ENCODE measurements at regions not wholly inside any gene's neighbourhood (a gene's known extent, or its start where the extent isn't known, plus 50 kb on each side); places are given as distances from the start of the nearest gene placed in this dataset.

GRCh38 chr9:18362901-18363685 is 110.9 kb upstream of the ADAMTSL1 start:
- DNase-seq, result no peak
- intact Hi-C loops (cut with DNase I), result no loop called here

GRCh38 chr9:18365651-18366050 is 108.3 kb upstream of the ADAMTSL1 start:
- no peak for DNase-seq
- intact Hi-C loops (cut with DNase I), result no loop called here

- no peak for DNase-seq
- intact Hi-C loops (cut with DNase I), result no loop called here
These were observed 107.8 kb upstream of the ADAMTSL1 start for GRCh38 chr9:18366184-18366583.

GRCh38 chr9:18368206-18368605 is 105.7 kb upstream of the ADAMTSL1 start:
- intact Hi-C loops (cut with DNase I), result no loop called here
- DNase-seq, result no peak

GRCh38 chr9:18371141-18371540 is 102.8 kb upstream of the ADAMTSL1 start:
- DNase-seq, result no peak
- intact Hi-C loops (cut with DNase I), result no loop called here

- DNase-seq, result no peak
- intact Hi-C loops (cut with DNase I), result no loop called here
These were observed 102.3 kb upstream of the ADAMTSL1 start for GRCh38 chr9:18371621-18372020.

- DNase-seq, result no peak
- intact Hi-C loops (cut with DNase I), result no loop called here
These were observed 94.7 kb upstream of the ADAMTSL1 start for GRCh38 chr9:18379073-18379811.

- DNase-seq, result no peak
- intact Hi-C loops (cut with DNase I), result no loop called here
These were observed 91.7 kb upstream of the ADAMTSL1 start for GRCh38 chr9:18382243-18382642.

- intact Hi-C loops (cut with DNase I), result no loop called here
- no peak for DNase-seq
These were observed 89.9 kb upstream of the ADAMTSL1 start for GRCh38 chr9:18384066-18384465.

GRCh38 chr9:18385696-18386490 is 88.1 kb upstream of the ADAMTSL1 start:
- intact Hi-C loops (cut with DNase I), result no loop called here
- no peak for DNase-seq

- no peak for DNase-seq
- intact Hi-C loops (cut with DNase I), result no loop called here
These were observed 83.6 kb upstream of the ADAMTSL1 start for GRCh38 chr9:18390393-18390792.

- intact Hi-C loops (cut with DNase I), result no loop called here
- DNase-seq, result peak in 1 of 10 donors; percentile 14
These were observed 80.4 kb upstream of the ADAMTSL1 start for GRCh38 chr9:18393340-18394130.

- DNase-seq, result no peak
- intact Hi-C loops (cut with DNase I), result no loop called here
These were observed 79.1 kb upstream of the ADAMTSL1 start for GRCh38 chr9:18394847-18395351.

- intact Hi-C loops (cut with DNase I), result loop anchor here (2.0 kb wide), 1 partner anchor 141 kb away; no protein-coding TSS in a partner anchor
These were observed 77.7 kb upstream of the ADAMTSL1 start for GRCh38 chr9:18396102-18396728.

GRCh38 chr9:18397076-18397475 is 76.9 kb upstream of the ADAMTSL1 start:
- intact Hi-C loops (cut with DNase I), result loop anchor here (2.0 kb wide), 1 partner anchor 142 kb away; no protein-coding TSS in a partner anchor
- no peak for DNase-seq

More at GRCh38 chr9:18396102-18396728, 77.7 kb upstream of the ADAMTSL1 start:
- DNase-seq, result no peak

- intact Hi-C loops (cut with DNase I), result no loop called here
- no peak for DNase-seq
These were observed 75.9 kb upstream of the ADAMTSL1 start for GRCh38 chr9:18398038-18398437.

- DNase-seq, result no peak
- intact Hi-C loops (cut with DNase I), result no loop called here
These were observed 69.4 kb upstream of the ADAMTSL1 start for GRCh38 chr9:18404434-18405029.

- intact Hi-C loops (cut with DNase I), result no loop called here
- DNase-seq, result no peak
These were observed 68.7 kb upstream of the ADAMTSL1 start for GRCh38 chr9:18405240-18405639.

GRCh38 chr9:18410983-18411382 is 63.0 kb upstream of the ADAMTSL1 start:
- intact Hi-C loops (cut with DNase I), result no loop called here
- no peak for DNase-seq
